ENCODE measurements at regions not wholly inside any gene's neighbourhood (a gene's known extent, or its start where the extent isn't known, plus 50 kb on each side); places are given as distances from the start of the nearest gene placed in this dataset.

GRCh38 chr9:88242879-88243278, 104.6 kb upstream of the SPATA31C2 start:
- TF ChIP-seq CTCF (IDR thresholded peaks at IDR 0.05) (no peak), POLR2A (IDR thresholded peaks at IDR 0.05) (no peak), POLR2AphosphoS5 (IDR thresholded peaks at IDR 0.05; ENCODE audit: insufficient read depth in 1 of 2, low read depth in 1 of 2) (no peak)
